ENCODE measurements at regions not wholly inside any gene's neighbourhood (a gene's known extent, or its start where the extent isn't known, plus 50 kb on each side); places are given as distances from the start of the nearest gene placed in this dataset.
"Not testable (repeated sequence)": the region's sequence is repeated elsewhere in the genome, so short reads cannot be mapped to it uniquely, and the experiment has no call there.

DNA sequence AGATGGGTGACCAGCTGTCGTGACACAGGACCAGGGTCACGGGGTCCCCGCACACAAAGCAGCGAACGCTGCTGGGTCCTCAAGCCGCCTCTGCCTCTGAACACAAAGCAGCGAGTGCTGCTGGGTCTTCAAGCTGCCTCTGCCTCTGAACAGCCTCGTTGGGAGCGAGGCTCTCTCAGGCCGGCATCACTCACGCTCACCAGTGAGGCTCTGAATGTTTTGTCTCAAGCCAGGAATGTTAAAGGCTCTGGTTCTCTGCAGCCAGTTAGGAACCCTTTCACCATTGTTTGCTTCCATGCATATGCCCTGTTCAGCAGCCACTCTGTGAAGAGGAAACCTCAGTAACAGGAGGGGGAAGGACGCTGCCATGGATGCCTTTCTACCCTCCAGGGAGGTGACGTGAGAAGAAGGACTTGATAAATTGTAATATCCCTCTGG lies 82.7 kb upstream of the TAF11L2 start:
- TF ChIP-seq POLR2A (IDR thresholded peaks at IDR 0.05; ENCODE audit: extremely low read depth, insufficient read length): no peak
- TF ChIP-seq, protein P1, sequence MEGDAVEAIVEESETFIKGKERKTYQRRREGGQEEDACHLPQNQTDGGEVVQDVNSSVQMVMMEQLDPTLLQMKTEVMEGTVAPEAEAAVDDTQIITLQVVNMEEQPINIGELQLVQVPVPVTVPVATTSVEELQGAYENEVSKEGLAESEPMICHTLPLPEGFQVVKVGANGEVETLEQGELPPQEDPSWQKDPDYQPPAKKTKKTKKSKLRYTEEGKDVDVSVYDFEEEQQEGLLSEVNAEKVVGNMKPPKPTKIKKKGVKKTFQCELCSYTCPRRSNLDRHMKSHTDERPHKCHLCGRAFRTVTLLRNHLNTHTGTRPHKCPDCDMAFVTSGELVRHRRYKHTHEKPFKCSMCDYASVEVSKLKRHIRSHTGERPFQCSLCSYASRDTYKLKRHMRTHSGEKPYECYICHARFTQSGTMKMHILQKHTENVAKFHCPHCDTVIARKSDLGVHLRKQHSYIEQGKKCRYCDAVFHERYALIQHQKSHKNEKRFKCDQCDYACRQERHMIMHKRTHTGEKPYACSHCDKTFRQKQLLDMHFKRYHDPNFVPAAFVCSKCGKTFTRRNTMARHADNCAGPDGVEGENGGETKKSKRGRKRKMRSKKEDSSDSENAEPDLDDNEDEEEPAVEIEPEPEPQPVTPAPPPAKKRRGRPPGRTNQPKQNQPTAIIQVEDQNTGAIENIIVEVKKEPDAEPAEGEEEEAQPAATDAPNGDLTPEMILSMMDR (IDR thresholded peaks at IDR 0.05; ENCODE audit: low read depth, low read length): no peak
- no peak for TF ChIP-seq MYC (IDR thresholded peaks at IDR 0.05; ENCODE audit: low read depth, low read length)
- no peak for TF ChIP-seq MAX (IDR thresholded peaks at IDR 0.05; ENCODE audit: low read depth, low read length)
- H3K4me3 ChIP-seq (ENCODE audit: low read depth, low read length): no peak overlapping the region
- DNase-seq (ENCODE audit: low read depth): no peak

DNA sequence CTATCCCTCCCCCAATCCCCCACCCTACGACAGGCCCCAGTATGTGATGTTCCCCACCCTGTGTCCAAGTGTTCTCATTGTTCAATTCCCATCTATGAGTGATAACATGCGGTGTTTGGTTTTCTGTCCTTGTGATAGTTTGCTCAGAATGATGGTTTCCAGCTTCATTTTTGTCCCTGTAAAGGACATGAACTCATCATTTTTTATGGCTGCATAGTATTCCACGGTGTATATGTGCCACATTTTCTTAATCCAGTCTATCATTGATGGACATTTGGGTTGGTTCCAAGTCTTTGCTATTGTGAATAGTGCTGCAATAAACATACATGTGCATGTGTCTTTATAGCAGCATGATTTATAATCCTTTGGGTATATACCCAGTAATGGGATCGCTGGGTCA lies 81.7 kb upstream of the TAF11L2 start:
- DNase-seq (ENCODE audit: low read depth): not testable (repeated sequence)

DNA sequence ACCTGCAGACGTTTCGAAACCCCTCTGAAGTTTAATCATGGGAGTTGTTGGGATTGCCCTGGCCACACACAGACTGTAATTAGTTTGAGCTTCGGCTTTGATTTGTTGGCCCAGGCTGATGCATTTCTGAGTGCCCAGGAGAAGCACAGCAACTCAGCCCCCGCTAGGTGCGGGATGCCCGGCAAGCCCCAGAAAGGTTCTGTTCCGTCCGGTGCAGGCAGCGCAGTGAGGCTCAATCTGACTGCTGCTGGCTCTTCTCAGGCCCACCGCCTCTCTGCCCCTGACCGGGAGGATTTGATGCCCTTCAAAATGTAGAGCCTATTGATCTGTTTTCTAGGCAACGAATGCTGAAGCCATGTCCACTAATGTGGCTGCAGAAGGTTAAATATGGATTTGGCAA lies 73.4 kb upstream of the TAF11L2 start:
- DNase-seq (ENCODE audit: low read depth): no peak
- TF ChIP-seq MAX (IDR thresholded peaks at IDR 0.05; ENCODE audit: low read depth, low read length) (no peak), POLR2A (IDR thresholded peaks at IDR 0.05; ENCODE audit: extremely low read depth, insufficient read length) (no peak), MYC (IDR thresholded peaks at IDR 0.05; ENCODE audit: low read depth, low read length) (no peak)
- TF ChIP-seq, protein P1 (IDR thresholded peaks at IDR 0.05; ENCODE audit: low read depth, low read length): no peak
- no peak overlapping the region for H3K4me3 ChIP-seq (ENCODE audit: low read depth, low read length)

More for the DNA sequence above, 81.7 kb upstream of the TAF11L2 start:
- H3K4me3 ChIP-seq (ENCODE audit: low read depth, low read length): not testable (repeated sequence)

DNA sequence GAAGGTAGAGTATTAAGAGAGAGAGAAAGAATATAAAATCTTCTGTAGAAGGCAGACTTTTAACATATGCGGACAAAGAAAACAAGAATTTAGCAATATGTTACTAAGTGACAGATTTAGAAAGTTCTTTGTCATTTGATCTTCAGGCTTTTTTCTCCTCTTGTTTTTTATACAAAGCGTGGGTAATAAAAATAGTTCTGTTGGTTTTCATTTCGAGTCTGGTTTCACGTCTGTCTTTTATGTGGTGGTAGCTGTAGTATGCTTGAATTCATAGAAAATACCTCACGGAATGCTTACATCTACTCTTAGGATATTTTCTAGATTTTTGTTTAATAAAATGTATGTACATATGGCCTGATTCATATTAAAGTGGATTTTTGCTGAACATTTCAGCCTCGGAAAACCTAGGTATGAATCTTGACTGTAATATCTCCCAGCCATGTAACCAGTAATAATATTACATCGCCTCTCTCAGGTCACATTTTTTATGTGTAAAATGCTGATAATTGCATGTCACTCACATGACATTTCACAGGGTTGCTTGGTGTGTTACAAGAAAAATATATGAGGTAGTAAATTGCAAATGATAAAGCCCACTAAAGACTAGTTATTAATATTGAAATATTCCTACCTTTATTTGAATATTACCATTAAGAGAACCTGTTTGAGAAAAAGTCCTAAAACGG lies 72.5 kb upstream of the TAF11L2 start:
- TF ChIP-seq MYC (IDR thresholded peaks at IDR 0.05; ENCODE audit: low read depth, low read length): no peak
- TF ChIP-seq POLR2A (IDR thresholded peaks at IDR 0.05; ENCODE audit: extremely low read depth, insufficient read length): no peak
- TF ChIP-seq, protein P1 (IDR thresholded peaks at IDR 0.05; ENCODE audit: low read depth, low read length): no peak
- no peak for TF ChIP-seq MAX (IDR thresholded peaks at IDR 0.05; ENCODE audit: low read depth, low read length)
- DNase-seq (ENCODE audit: low read depth): no peak
- no peak overlapping the region for H3K4me3 ChIP-seq (ENCODE audit: low read depth, low read length)

DNA sequence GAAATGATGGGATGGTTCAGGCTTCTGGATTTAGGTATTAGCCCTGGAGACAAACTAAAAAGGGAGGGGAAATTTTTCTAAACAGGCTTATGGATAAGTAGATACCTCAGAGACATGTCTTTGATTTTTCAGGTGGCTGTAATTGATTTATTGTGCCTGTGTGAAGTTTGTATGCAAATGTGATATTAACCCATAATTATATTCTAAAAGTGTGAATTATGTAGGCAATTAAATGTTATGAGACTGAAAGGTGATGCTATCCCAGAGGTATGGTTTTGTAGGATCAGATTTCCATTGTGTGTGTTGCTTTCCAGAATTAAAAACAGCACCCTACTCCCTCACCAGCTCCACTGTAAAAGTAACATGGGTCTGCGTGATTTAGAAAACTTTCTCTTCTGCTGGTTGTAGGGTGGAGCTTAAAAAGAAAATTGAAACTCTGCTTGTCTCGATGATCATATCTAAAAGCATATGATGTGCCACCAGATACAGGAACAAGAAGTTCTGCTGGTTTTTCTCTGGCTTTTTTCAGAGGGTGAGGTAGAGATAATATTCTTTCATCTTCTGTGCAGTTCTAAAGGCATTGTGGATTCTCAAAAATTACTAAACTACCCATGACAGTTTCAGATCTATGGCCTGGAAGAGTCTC lies 71.8 kb upstream of the TAF11L2 start:
- TF ChIP-seq MAX (IDR thresholded peaks at IDR 0.05; ENCODE audit: low read depth, low read length): no peak
- TF ChIP-seq, protein P1 (IDR thresholded peaks at IDR 0.05; ENCODE audit: low read depth, low read length): no peak
- no peak for TF ChIP-seq MYC (IDR thresholded peaks at IDR 0.05; ENCODE audit: low read depth, low read length)
- no peak for TF ChIP-seq POLR2A (IDR thresholded peaks at IDR 0.05; ENCODE audit: extremely low read depth, insufficient read length)
- H3K4me3 ChIP-seq (ENCODE audit: low read depth, low read length): no peak overlapping the region
- DNase-seq (ENCODE audit: low read depth): no peak

GRCh38 chr5:17428176-17428800 lies 69.7 kb upstream of the TAF11L2 start:
- TF ChIP-seq, protein P1 (IDR thresholded peaks at IDR 0.05; ENCODE audit: low read depth, low read length): no peak
- TF ChIP-seq MAX (IDR thresholded peaks at IDR 0.05; ENCODE audit: low read depth, low read length) (no peak), MYC (IDR thresholded peaks at IDR 0.05; ENCODE audit: low read depth, low read length) (no peak), POLR2A (IDR thresholded peaks at IDR 0.05; ENCODE audit: extremely low read depth, insufficient read length) (no peak)
- peak; percentile 65 for DNase-seq (ENCODE audit: low read depth)
- H3K4me3 ChIP-seq (ENCODE audit: low read depth, low read length): no peak overlapping the region

All from NB4 (cell line).